ENCODE measurements at regions not wholly inside any gene's neighbourhood (a gene's known extent, or its start where the extent isn't known, plus 50 kb on each side); places are given as distances from the start of the nearest gene placed in this dataset.

DNA sequence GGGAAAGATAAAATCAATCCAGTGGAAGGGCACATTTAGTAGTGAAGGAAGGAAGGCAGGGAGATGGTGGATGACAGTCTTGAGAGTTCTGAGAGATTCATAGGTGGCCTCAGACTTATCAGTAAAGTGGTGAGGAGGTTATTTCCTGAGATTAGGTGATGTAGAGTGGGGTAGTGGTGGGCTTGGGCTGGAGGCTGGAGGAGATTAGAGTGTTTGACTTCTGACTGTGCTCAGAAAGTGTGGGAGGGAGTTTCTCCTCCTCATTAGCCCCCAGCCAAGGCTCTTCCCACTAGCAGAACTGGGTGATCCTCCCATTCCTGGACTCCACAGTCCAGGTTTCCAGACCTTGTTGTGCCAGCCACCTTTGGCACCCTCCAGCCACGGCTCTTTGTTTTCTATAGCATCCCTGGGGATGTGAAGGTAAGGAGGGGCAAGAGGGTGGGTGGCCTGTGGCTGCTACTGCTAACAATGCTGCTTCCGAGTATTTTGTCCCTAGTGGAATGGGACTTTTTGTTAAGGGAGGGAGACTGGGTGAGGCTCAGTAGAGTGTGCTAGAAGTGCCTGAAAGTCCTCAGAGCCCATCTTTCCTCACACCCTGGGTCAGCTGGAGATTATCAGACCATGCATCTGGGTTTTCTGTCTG, 94.4 kb downstream of the ADRB2 start:
- intact Hi-C loops (cut with DNase I) = loop anchor here in 1 of 10 donors (10.0 kb wide), 1 partner anchor 46 kb away; no protein-coding TSS in a partner anchor
- Histone ChIP-seq H3K4me3 (no peak overlapping the region), H3K9me3 (peaks cover 0 to 6% (median 0%) of the 10 kb centered on the region in 11 donors), H3K27ac (peak overlapping the region in 1 of 10 donors; percentile 38), H3K36me3 (no peaks in the 10 kb centered on the region), H3K4me1 (peaks cover 0 to 21% (median 6%) of the 10 kb centered on the region in 9 donors), H3K27me3 (no peaks in the 10 kb centered on the region)
- WGBS, 2 donors = 62 to 66% methylated on average over 2 of the region's 2 CpGs
- no peak for DNase-seq
- no peak for TF ChIP-seq CTCF (IDR thresholded peaks at IDR 0.05)
- ATAC-seq = peak in 7 of 8 donors; percentile 15 to 78 (median 40)

GRCh38 chr5:148921350-148921749, 94.9 kb downstream of the ADRB2 start:
- intact Hi-C loops (cut with DNase I) = loop anchor here in 1 of 10 donors (10.0 kb wide), 1 partner anchor 47 kb away; no protein-coding TSS in a partner anchor
- Histone ChIP-seq H3K36me3 (no peaks in the 10 kb centered on the region), H3K4me1 (peaks cover 0 to 16% (median 6%) of the 10 kb centered on the region in 9 donors), H3K27ac (peak overlapping the region in 1 of 10 donors; percentile 38), H3K27me3 (no peaks in the 10 kb centered on the region), H3K9me3 (peaks cover 0 to 6% (median 0%) of the 10 kb centered on the region in 11 donors), H3K4me3 (no peak overlapping the region)
- no peak for TF ChIP-seq CTCF (IDR thresholded peaks at IDR 0.05)
- 75 to 85% methylated on average over 1 of the region's 1 CpG for WGBS, 2 donors
- DNase-seq (no peak), ATAC-seq (no peak)

- Histone ChIP-seq H3K4me3 (no peak overlapping the region), H3K27ac (no peak overlapping the region), H3K27me3 (no peaks in the 10 kb centered on the region), H3K36me3 (no peaks in the 10 kb centered on the region), H3K4me1 (peaks cover 0 to 16% (median 6%) of the 10 kb centered on the region in 9 donors), H3K9me3 (peaks cover 0 to 6% (median 0%) of the 10 kb centered on the region in 11 donors)
- ATAC-seq (no peak), DNase-seq (no peak)
- no peak for TF ChIP-seq CTCF (IDR thresholded peaks at IDR 0.05)
- intact Hi-C loops (cut with DNase I) = loop anchor here in 1 of 10 donors (10.0 kb wide), 1 partner anchor 48 kb away; no protein-coding TSS in a partner anchor
- WGBS, 2 donors = 33 to 35% methylated on average over 1 of the region's 1 CpG
These were observed 96.2 kb downstream of the ADRB2 start for GRCh38 chr5:148922606-148923005.

DNA sequence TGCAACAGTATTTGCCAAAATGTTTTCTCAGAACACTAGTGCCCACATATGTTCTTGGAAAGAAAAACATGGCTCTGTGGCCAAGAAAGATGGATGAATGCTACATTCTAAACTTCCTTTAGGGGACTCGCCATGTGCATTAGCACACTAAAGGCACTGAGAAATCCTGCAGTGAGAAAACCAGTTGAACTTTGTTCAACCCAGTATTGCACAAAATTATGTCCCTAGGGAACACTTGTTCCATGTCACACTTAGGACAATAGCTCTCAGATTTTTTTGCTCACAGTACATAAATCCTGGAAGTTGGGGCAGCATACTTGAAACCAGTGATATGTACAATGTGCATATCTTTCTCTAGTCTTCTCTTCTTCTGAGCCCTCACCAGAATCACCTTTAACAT, 96.6 kb downstream of the ADRB2 start:
- H3K27me3 ChIP-seq = no peaks in the 10 kb centered on the region
- intact Hi-C loops (cut with DNase I) = loop anchor here in 1 of 10 donors (10.0 kb wide), 1 partner anchor 48 kb away; no protein-coding TSS in a partner anchor
- H3K9me3 ChIP-seq = peaks cover 0 to 6% (median 0%) of the 10 kb centered on the region in 11 donors
- H3K36me3 ChIP-seq = no peaks in the 10 kb centered on the region
- H3K4me3 ChIP-seq = no peak overlapping the region
- DNase-seq = no peak
- peaks cover 0 to 16% (median 6%) of the 10 kb centered on the region in 9 donors for H3K4me1 ChIP-seq
- no peak for TF ChIP-seq CTCF (IDR thresholded peaks at IDR 0.05)
- WGBS, 2 donors = 92% methylated on average over 1 of the region's 1 CpG
- peak in 1 of 8 donors; percentile 50 for ATAC-seq
- no peak overlapping the region for H3K27ac ChIP-seq

Measured in heart right ventricle (tissue), 16 donors.